ENCODE measurements at regions not wholly inside any gene's neighbourhood (a gene's known extent, or its start where the extent isn't known, plus 50 kb on each side); places are given as distances from the start of the nearest gene placed in this dataset.

DNA sequence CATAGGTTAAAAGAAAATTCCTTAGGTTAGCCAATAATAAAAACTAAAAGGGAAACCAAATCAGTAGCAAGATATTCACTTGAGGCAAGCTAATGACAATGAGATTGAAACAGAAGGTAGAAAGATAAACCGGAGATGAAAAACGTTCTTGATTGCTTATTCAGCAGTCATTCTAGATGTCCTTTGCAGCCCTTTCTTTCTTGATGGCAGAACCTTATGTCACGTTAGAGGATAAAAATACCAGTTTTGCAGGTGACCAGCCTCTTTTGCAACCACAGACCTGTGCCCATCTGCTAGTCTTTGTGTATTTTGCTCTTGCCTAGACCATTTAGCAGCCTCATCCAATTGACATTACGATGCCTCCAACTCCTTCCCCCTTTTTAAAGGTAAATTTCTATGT is 337.8 kb downstream of the DMAC1 start:
- no peaks in the 10 kb centered on the region for H3K9me3 ChIP-seq (ENCODE audit: insufficient read depth, low read length)
- H3K4me2 ChIP-seq (ENCODE audit: low read depth, low read length, poor library complexity, severe bottlenecking) = no peak overlapping the region
- no peak overlapping the region for H3K9ac ChIP-seq (ENCODE audit: low read length)
- no peaks in the 10 kb centered on the region for H3F3A ChIP-seq (ENCODE audit: insufficient read depth)
- H3K36me3 ChIP-seq (ENCODE audit: low read length) = no peaks in the 10 kb centered on the region
- H3K79me2 ChIP-seq (ENCODE audit: insufficient read depth, low read length) = no peaks in the 10 kb centered on the region
- H3K4me3 ChIP-seq (ENCODE audit: insufficient read depth, low read length, poor library complexity, severe bottlenecking) = no peak overlapping the region
- no peaks in the 10 kb centered on the region for H3K27me3 ChIP-seq (ENCODE audit: low read length)
- no peak overlapping the region for H3K27ac ChIP-seq (ENCODE audit: low read depth, low read length)
- no peaks in the 10 kb centered on the region; the same call in 1 of the 2 replicates for H3K9me2 ChIP-seq (replicated peaks; ENCODE audit: insufficient read depth, low read length)
- H2AFZ ChIP-seq (ENCODE audit: low read depth, low read length, severe bottlenecking) = no peak overlapping the region
- H4K20me1 ChIP-seq (ENCODE audit: low read depth, low read length) = no peaks in the 10 kb centered on the region
- TF ChIP-seq EZH2phosphoT487 (conservative IDR thresholded peaks at IDR 0.05; ENCODE audit: low read length) = no peak
- TF ChIP-seq, protein P1, sequence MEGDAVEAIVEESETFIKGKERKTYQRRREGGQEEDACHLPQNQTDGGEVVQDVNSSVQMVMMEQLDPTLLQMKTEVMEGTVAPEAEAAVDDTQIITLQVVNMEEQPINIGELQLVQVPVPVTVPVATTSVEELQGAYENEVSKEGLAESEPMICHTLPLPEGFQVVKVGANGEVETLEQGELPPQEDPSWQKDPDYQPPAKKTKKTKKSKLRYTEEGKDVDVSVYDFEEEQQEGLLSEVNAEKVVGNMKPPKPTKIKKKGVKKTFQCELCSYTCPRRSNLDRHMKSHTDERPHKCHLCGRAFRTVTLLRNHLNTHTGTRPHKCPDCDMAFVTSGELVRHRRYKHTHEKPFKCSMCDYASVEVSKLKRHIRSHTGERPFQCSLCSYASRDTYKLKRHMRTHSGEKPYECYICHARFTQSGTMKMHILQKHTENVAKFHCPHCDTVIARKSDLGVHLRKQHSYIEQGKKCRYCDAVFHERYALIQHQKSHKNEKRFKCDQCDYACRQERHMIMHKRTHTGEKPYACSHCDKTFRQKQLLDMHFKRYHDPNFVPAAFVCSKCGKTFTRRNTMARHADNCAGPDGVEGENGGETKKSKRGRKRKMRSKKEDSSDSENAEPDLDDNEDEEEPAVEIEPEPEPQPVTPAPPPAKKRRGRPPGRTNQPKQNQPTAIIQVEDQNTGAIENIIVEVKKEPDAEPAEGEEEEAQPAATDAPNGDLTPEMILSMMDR (IDR thresholded peaks at IDR 0.05; ENCODE audit: insufficient read depth, low read length, poor library complexity, severe bottlenecking) = no peak

DNA sequence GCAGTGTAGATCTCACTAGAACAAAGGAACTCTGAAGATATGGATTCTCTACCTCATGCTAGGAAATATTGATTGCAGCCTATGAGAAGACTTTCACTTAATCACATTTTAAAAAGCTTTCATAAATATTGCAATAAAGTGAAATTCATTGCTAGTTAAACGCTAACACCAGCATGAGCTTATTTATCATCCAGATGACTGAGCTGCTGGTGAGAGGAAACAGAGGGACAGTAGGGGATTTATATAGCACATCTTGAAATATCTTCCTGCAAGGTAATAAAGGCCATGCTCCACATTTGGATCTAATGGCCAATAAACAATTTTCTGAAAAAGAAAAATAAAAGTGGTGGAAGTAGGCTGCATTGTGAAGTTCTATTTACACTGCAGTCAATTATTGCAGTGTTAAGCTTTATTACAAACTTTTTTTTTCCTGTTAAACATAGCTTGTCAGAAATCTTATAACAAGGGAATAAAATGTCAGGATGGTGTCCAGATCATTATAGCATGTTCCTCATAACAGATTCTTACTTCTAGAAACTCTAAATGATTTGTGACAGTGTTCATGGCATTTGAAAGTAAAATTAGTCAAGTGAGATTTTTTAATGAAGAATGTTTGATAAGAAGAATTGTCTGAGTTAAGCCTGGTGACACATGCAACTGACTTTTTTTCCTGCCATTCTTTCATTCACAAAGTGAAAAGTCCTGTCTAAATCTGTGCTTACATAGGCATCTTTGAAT is 342.6 kb downstream of the DMAC1 start:
- Histone ChIP-seq H3K9me2 (replicated peaks; ENCODE audit: insufficient read depth, low read length) (no peaks in the 10 kb centered on the region), H3K36me3 (ENCODE audit: low read length) (no peaks in the 10 kb centered on the region), H3F3A (ENCODE audit: insufficient read depth) (no peaks in the 10 kb centered on the region), H4K20me1 (ENCODE audit: low read depth, low read length) (no peaks in the 10 kb centered on the region), H3K4me2 (ENCODE audit: low read depth, low read length, poor library complexity, severe bottlenecking) (no peak overlapping the region), H3K27me3 (ENCODE audit: low read length) (no peaks in the 10 kb centered on the region), H3K9me3 (ENCODE audit: insufficient read depth, low read length) (no peaks in the 10 kb centered on the region), H3K79me2 (ENCODE audit: insufficient read depth, low read length) (no peaks in the 10 kb centered on the region), H3K27ac (ENCODE audit: low read depth, low read length) (no peak overlapping the region), H3K9ac (ENCODE audit: low read length) (no peak overlapping the region), H2AFZ (ENCODE audit: low read depth, low read length, severe bottlenecking) (no peak overlapping the region), H3K4me3 (ENCODE audit: insufficient read depth, low read length, poor library complexity, severe bottlenecking) (no peak overlapping the region)
- no peak for TF ChIP-seq EZH2phosphoT487 (conservative IDR thresholded peaks at IDR 0.05; ENCODE audit: low read length)
- TF ChIP-seq, protein P1 (IDR thresholded peaks at IDR 0.05; ENCODE audit: insufficient read depth, low read length, poor library complexity, severe bottlenecking) = no peak

DNA sequence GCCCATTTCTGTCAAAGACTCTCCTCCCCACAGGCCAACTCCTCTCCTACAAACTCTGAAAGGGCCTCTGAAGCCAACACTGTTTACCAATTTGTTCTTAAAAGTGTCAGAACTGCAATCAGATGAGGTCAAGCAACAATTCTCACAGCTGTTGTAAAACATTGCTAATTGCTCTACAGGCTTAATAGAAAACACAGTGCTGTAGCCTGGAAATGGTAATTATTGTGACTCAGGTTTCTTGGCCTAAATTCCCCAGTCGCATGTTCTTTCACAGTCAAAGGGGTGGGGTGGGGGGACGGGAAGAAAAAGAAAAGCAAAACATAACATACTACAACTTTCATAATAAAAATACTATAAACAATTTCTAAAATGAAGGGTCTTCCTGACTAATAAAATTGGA is 343.2 kb downstream of the DMAC1 start:
- Histone ChIP-seq H3K36me3 (ENCODE audit: low read length) (no peaks in the 10 kb centered on the region), H3K4me2 (ENCODE audit: low read depth, low read length, poor library complexity, severe bottlenecking) (no peak overlapping the region), H3K27ac (ENCODE audit: low read depth, low read length) (no peak overlapping the region), H3K4me3 (ENCODE audit: insufficient read depth, low read length, poor library complexity, severe bottlenecking) (no peak overlapping the region), H2AFZ (ENCODE audit: low read depth, low read length, severe bottlenecking) (no peak overlapping the region), H3K79me2 (ENCODE audit: insufficient read depth, low read length) (no peaks in the 10 kb centered on the region), H3K27me3 (ENCODE audit: low read length) (no peaks in the 10 kb centered on the region), H3K9me3 (ENCODE audit: insufficient read depth, low read length) (no peaks in the 10 kb centered on the region), H4K20me1 (ENCODE audit: low read depth, low read length) (no peaks in the 10 kb centered on the region), H3F3A (ENCODE audit: insufficient read depth) (no peaks in the 10 kb centered on the region), H3K9me2 (replicated peaks; ENCODE audit: insufficient read depth, low read length) (no peaks in the 10 kb centered on the region), H3K9ac (ENCODE audit: low read length) (no peak overlapping the region)
- no peak for TF ChIP-seq EZH2phosphoT487 (conservative IDR thresholded peaks at IDR 0.05; ENCODE audit: low read length)

DNA sequence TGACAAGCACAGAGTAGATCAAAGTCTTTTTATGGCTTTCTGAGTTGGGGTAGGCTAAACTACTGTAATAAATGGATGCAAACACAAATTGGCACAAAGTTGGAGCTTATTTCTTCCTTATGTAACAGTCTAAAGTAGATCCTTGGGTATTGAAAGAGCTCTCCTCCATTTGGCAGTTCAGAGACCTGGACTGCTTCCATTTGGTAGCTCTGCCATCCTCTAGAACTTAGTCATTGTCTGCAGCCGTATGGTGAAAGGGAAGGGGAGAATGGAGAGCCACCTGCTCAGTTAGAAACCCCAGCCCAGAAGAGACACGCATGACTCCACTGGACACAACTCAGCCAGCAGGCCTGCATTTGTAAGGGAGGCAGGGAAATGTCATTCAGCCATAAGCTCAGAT is 345.0 kb downstream of the DMAC1 start:
- TF ChIP-seq EZH2phosphoT487 (conservative IDR thresholded peaks at IDR 0.05; ENCODE audit: low read length) = no peak
- TF ChIP-seq, protein P1 (IDR thresholded peaks at IDR 0.05; ENCODE audit: insufficient read depth, low read length, poor library complexity, severe bottlenecking) = no peak
- H3K79me2 ChIP-seq (ENCODE audit: insufficient read depth, low read length) = no peaks in the 10 kb centered on the region
- no peaks in the 10 kb centered on the region for H3K36me3 ChIP-seq (ENCODE audit: low read length)
- H2AFZ ChIP-seq (ENCODE audit: low read depth, low read length, severe bottlenecking) = no peak overlapping the region
- no peak overlapping the region for H3K4me2 ChIP-seq (ENCODE audit: low read depth, low read length, poor library complexity, severe bottlenecking)
- H3K9me2 ChIP-seq (replicated peaks; ENCODE audit: insufficient read depth, low read length) = no peaks in the 10 kb centered on the region
- H3K9ac ChIP-seq (ENCODE audit: low read length) = no peak overlapping the region
- no peaks in the 10 kb centered on the region for H3K27me3 ChIP-seq (ENCODE audit: low read length)
- H4K20me1 ChIP-seq (ENCODE audit: low read depth, low read length) = no peaks in the 10 kb centered on the region
- no peaks in the 10 kb centered on the region for H3K9me3 ChIP-seq (ENCODE audit: insufficient read depth, low read length)
- no peak overlapping the region for H3K27ac ChIP-seq (ENCODE audit: low read depth, low read length)
- H3K4me3 ChIP-seq (ENCODE audit: insufficient read depth, low read length, poor library complexity, severe bottlenecking) = no peak overlapping the region
- H3F3A ChIP-seq (ENCODE audit: insufficient read depth) = no peaks in the 10 kb centered on the region

Data from SU-DHL-6 (cell line).